ENCODE measurements at regions not wholly inside any gene's neighbourhood (a gene's known extent, or its start where the extent isn't known, plus 50 kb on each side); places are given as distances from the start of the nearest gene placed in this dataset.

- H3K4me3 ChIP-seq: no peak overlapping the region
Measured at GRCh38 chr5:61775901-61776300, 443.8 kb downstream of the ZSWIM6 start.

GRCh38 chr5:61777292-61777691, 445.2 kb downstream of the ZSWIM6 start:
- Histone ChIP-seq H3K27ac (no peak overlapping the region), H3K4me3 (no peak overlapping the region), H3K4me1 (ENCODE audit: low read depth) (no peaks in the 10 kb centered on the region), H3K36me3 (no peaks in the 10 kb centered on the region), H3K9me3 (ENCODE audit: low read depth) (no peaks in the 10 kb centered on the region), H3K27me3 (no peaks in the 10 kb centered on the region)
- DNase-seq (ENCODE audit: low read depth in 1 of 2, low spot score in 1 of 2): no peak
- TF ChIP-seq, protein P1, sequence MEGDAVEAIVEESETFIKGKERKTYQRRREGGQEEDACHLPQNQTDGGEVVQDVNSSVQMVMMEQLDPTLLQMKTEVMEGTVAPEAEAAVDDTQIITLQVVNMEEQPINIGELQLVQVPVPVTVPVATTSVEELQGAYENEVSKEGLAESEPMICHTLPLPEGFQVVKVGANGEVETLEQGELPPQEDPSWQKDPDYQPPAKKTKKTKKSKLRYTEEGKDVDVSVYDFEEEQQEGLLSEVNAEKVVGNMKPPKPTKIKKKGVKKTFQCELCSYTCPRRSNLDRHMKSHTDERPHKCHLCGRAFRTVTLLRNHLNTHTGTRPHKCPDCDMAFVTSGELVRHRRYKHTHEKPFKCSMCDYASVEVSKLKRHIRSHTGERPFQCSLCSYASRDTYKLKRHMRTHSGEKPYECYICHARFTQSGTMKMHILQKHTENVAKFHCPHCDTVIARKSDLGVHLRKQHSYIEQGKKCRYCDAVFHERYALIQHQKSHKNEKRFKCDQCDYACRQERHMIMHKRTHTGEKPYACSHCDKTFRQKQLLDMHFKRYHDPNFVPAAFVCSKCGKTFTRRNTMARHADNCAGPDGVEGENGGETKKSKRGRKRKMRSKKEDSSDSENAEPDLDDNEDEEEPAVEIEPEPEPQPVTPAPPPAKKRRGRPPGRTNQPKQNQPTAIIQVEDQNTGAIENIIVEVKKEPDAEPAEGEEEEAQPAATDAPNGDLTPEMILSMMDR (IDR thresholded peaks at IDR 0.05; ENCODE audit: low read depth, low read length): no peak

More at GRCh38 chr5:61775901-61776300, 443.8 kb downstream of the ZSWIM6 start:
- H3K27me3 ChIP-seq: no peaks in the 10 kb centered on the region
- no peaks in the 10 kb centered on the region for H3K9me3 ChIP-seq (ENCODE audit: low read depth)
- no peak overlapping the region for H3K27ac ChIP-seq
- DNase-seq (ENCODE audit: low read depth in 1 of 2, low spot score in 1 of 2): no peak
- H3K36me3 ChIP-seq: no peaks in the 10 kb centered on the region
- no peaks in the 10 kb centered on the region for H3K4me1 ChIP-seq (ENCODE audit: low read depth)
- TF ChIP-seq, protein P1 (IDR thresholded peaks at IDR 0.05; ENCODE audit: low read depth, low read length): no peak

- Histone ChIP-seq H3K4me1 (ENCODE audit: low read depth) (no peaks in the 10 kb centered on the region), H3K27ac (no peak overlapping the region), H3K9me3 (ENCODE audit: low read depth) (no peaks in the 10 kb centered on the region), H3K36me3 (no peaks in the 10 kb centered on the region), H3K27me3 (no peaks in the 10 kb centered on the region), H3K4me3 (no peak overlapping the region)
- no peak for DNase-seq (ENCODE audit: low read depth in 1 of 2, low spot score in 1 of 2)
- TF ChIP-seq, protein P1 (IDR thresholded peaks at IDR 0.05; ENCODE audit: low read depth, low read length): no peak
Measured at GRCh38 chr5:61779743-61780142, 447.7 kb downstream of the ZSWIM6 start.

GRCh38 chr5:61783481-61783880, 451.4 kb downstream of the ZSWIM6 start:
- TF ChIP-seq, protein P1 (IDR thresholded peaks at IDR 0.05; ENCODE audit: low read depth, low read length): no peak
- Histone ChIP-seq H3K4me3 (no peak overlapping the region), H3K36me3 (no peaks in the 10 kb centered on the region), H3K9me3 (ENCODE audit: low read depth) (no peaks in the 10 kb centered on the region), H3K27me3 (no peaks in the 10 kb centered on the region), H3K27ac (no peak overlapping the region), H3K4me1 (ENCODE audit: low read depth) (no peaks in the 10 kb centered on the region)
- no peak for DNase-seq (ENCODE audit: low read depth in 1 of 2, low spot score in 1 of 2)

GRCh38 chr5:61784341-61784740, 452.3 kb downstream of the ZSWIM6 start:
- Histone ChIP-seq H3K27me3 (no peaks in the 10 kb centered on the region), H3K9me3 (ENCODE audit: low read depth) (no peaks in the 10 kb centered on the region), H3K4me3 (no peak overlapping the region), H3K36me3 (no peaks in the 10 kb centered on the region), H3K4me1 (ENCODE audit: low read depth) (no peaks in the 10 kb centered on the region), H3K27ac (no peak overlapping the region)
- DNase-seq (ENCODE audit: low read depth in 1 of 2, low spot score in 1 of 2): peak in 1 of 2 donors; percentile 3
- TF ChIP-seq, protein P1 (IDR thresholded peaks at IDR 0.05; ENCODE audit: low read depth, low read length): no peak

- Histone ChIP-seq H3K27me3 (no peaks in the 10 kb centered on the region), H3K4me1 (ENCODE audit: low read depth) (no peaks in the 10 kb centered on the region), H3K4me3 (no peak overlapping the region), H3K36me3 (no peaks in the 10 kb centered on the region), H3K9me3 (ENCODE audit: low read depth) (no peaks in the 10 kb centered on the region), H3K27ac (no peak overlapping the region)
- DNase-seq (ENCODE audit: low read depth in 1 of 2, low spot score in 1 of 2): no peak
- TF ChIP-seq, protein P1 (IDR thresholded peaks at IDR 0.05; ENCODE audit: low read depth, low read length): no peak
Measured at GRCh38 chr5:61788548-61788947, 456.5 kb downstream of the ZSWIM6 start.

Data from cardiac muscle cell (in vitro differentiated cells and primary cell).